Stimulated activated CD8-positive, alpha-beta memory T cell treated with anti-CD3 and anti-CD28 coated beads, Interleukin-2, amount 100 ng/mL, for 1 hour (primary cell): ENCODE measurements at regions not wholly inside any gene's neighbourhood (a gene's known extent, or its start where the extent isn't known, plus 50 kb on each side); places are given as distances from the start of the nearest gene placed in this dataset.

ENCODE experiments used
- DNase-seq, 2 donors: peaks; one replicate each; pipeline ENCODE4 v3.0.0-alpha.2; 2020; ENCODE audit warnings: low read depth in 2 of 2

GRCh38 chr12:88756917-88757316, 176.6 kb upstream of the KITLG start:
- DNase-seq = no peak

GRCh38 chr12:88756153-88756552, 175.9 kb upstream of the KITLG start:
- no peak for DNase-seq

GRCh38 chr12:88753707-88754106, 173.4 kb upstream of the KITLG start:
- DNase-seq = no peak

GRCh38 chr12:88753066-88753465, 172.8 kb upstream of the KITLG start:
- no peak for DNase-seq

GRCh38 chr12:88752183-88752582, 171.9 kb upstream of the KITLG start:
- no peak for DNase-seq

GRCh38 chr12:88750867-88751543, 170.7 kb upstream of the KITLG start:
- no peak for DNase-seq

GRCh38 chr12:88746386-88746785, 166.1 kb upstream of the KITLG start:
- DNase-seq = no peak

GRCh38 chr12:88743946-88744685, 163.8 kb upstream of the KITLG start:
- DNase-seq = no peak

- DNase-seq = no peak
Observed at GRCh38 chr12:88737838-88738472, 157.7 kb upstream of the KITLG start.

GRCh38 chr12:88736031-88736430, 155.8 kb upstream of the KITLG start:
- no peak for DNase-seq

GRCh38 chr12:88733008-88733407, 152.7 kb upstream of the KITLG start:
- DNase-seq = no peak

- no peak for DNase-seq
Observed at GRCh38 chr12:88729196-88729595, 148.9 kb upstream of the KITLG start.

GRCh38 chr12:88726806-88727720, 146.8 kb upstream of the KITLG start:
- no peak for DNase-seq

- DNase-seq = no peak
Observed at GRCh38 chr12:88725592-88726143, 145.4 kb upstream of the KITLG start.

- DNase-seq = no peak
Observed at GRCh38 chr12:88723219-88723618, 142.9 kb upstream of the KITLG start.

- no peak for DNase-seq
Observed at GRCh38 chr12:88720785-88721650, 140.7 kb upstream of the KITLG start.

GRCh38 chr12:88720231-88720630, 140.0 kb upstream of the KITLG start:
- DNase-seq = no peak

GRCh38 chr12:88717188-88717587, 136.9 kb upstream of the KITLG start:
- DNase-seq = no peak

GRCh38 chr12:88716240-88716639, 136.0 kb upstream of the KITLG start:
- no peak for DNase-seq

GRCh38 chr12:88715673-88716072, 135.4 kb upstream of the KITLG start:
- DNase-seq = no peak
